Stimulated activated CD4-positive, alpha-beta T cell treated with anti-CD3 and anti-CD28 coated beads, Interleukin-15, amount 100 ng/mL, for 48 hours (primary cell): ENCODE measurements at regions not wholly inside any gene's neighbourhood (a gene's known extent, or its start where the extent isn't known, plus 50 kb on each side); places are given as distances from the start of the nearest gene placed in this dataset.

Source experiments
- DNase-seq, 2 donors: peaks; one replicate each; pipeline ENCODE4 v3.0.0-alpha.2; 2020; ENCODE audit warnings: low read depth in 2 of 2

- no peak for DNase-seq
These were observed 164.6 kb downstream of the MN1 start for GRCh38 chr22:27636716-27637508.

- no peak for DNase-seq
These were observed 164.0 kb downstream of the MN1 start for GRCh38 chr22:27637604-27638003.

GRCh38 chr22:27638329-27639233 is 163.0 kb downstream of the MN1 start:
- no peak for DNase-seq

GRCh38 chr22:27639248-27640086 is 162.1 kb downstream of the MN1 start:
- DNase-seq: no peak

GRCh38 chr22:27641049-27641795 is 160.3 kb downstream of the MN1 start:
- no peak for DNase-seq

- DNase-seq: no peak
These were observed 159.3 kb downstream of the MN1 start for GRCh38 chr22:27642104-27642800.

GRCh38 chr22:27643907-27644306 is 157.6 kb downstream of the MN1 start:
- no peak for DNase-seq

GRCh38 chr22:27644566-27644965 is 157.0 kb downstream of the MN1 start:
- no peak for DNase-seq

GRCh38 chr22:27647540-27647939 is 154.0 kb downstream of the MN1 start:
- DNase-seq: no peak

GRCh38 chr22:27648074-27648473 is 153.5 kb downstream of the MN1 start:
- DNase-seq: no peak

GRCh38 chr22:27648853-27649252 is 152.7 kb downstream of the MN1 start:
- DNase-seq: no peak

- no peak for DNase-seq
These were observed 151.0 kb downstream of the MN1 start for GRCh38 chr22:27650572-27650971.

- DNase-seq: no peak
These were observed 150.6 kb downstream of the MN1 start for GRCh38 chr22:27650985-27651384.

- DNase-seq: no peak
These were observed 150.1 kb downstream of the MN1 start for GRCh38 chr22:27651486-27651885.

- DNase-seq: no peak
These were observed 146.8 kb downstream of the MN1 start for GRCh38 chr22:27654546-27655445.

GRCh38 chr22:27655582-27656185 is 145.9 kb downstream of the MN1 start:
- DNase-seq: no peak

- DNase-seq: no peak
These were observed 144.6 kb downstream of the MN1 start for GRCh38 chr22:27656970-27657369.

- no peak for DNase-seq
These were observed 141.2 kb downstream of the MN1 start for GRCh38 chr22:27660306-27660705.
